ENCODE measurements at regions not wholly inside any gene's neighbourhood (a gene's known extent, or its start where the extent isn't known, plus 50 kb on each side); places are given as distances from the start of the nearest gene placed in this dataset.

- H4K20me1 ChIP-seq (replicated peaks; ENCODE audit: insufficient read depth) = no peaks in the 10 kb centered on the region
- ATAC-seq = no peak
- H3K4me3 Mint-ChIP-seq = no peak overlapping the region
Observed at GRCh38 chr9:108039012-108039411, 549.4 kb upstream of the KLF4 start.

More at GRCh38 chr9:108039012-108039411, 549.4 kb upstream of the KLF4 start:
- H3K4me2 ChIP-seq = no peak overlapping the region
- H2AFZ ChIP-seq = no peak overlapping the region
- H3K79me2 ChIP-seq (replicated peaks; ENCODE audit: insufficient read depth) = no peaks in the 10 kb centered on the region
- no peak for TF ChIP-seq POLR2AphosphoS5 (IDR thresholded peaks at IDR 0.05; ENCODE audit: low read depth)
- TF ChIP-seq REST (IDR thresholded peaks at IDR 0.05; ENCODE audit: unreplicated experiment) = no peak
- no peak for TF ChIP-seq NANOG (IDR thresholded peaks at IDR 0.05; ENCODE audit: borderline replicate concordance)
- no peak for TF ChIP-seq ZNF114 (CRISPR knock-in tag; IDR thresholded peaks at IDR 0.05)
- no peak for TF ChIP-seq JUNB (IDR thresholded peaks at IDR 0.05; ENCODE audit: unreplicated experiment)
- no peak for TF ChIP-seq EZH2phosphoT487 (IDR thresholded peaks at IDR 0.05; ENCODE audit: unreplicated experiment)
- no peak for TF ChIP-seq CREB1 (CRISPR knock-in tag; IDR thresholded peaks at IDR 0.05; ENCODE audit: low read depth)
- no peak for TF ChIP-seq EZH2 (IDR thresholded peaks at IDR 0.05; ENCODE audit: low read depth, unreplicated experiment)
- no peak for TF ChIP-seq ZNF462 (CRISPR knock-in tag; IDR thresholded peaks at IDR 0.05)
- TF ChIP-seq ETS1 (IDR thresholded peaks at IDR 0.05) = no peak
- no peak for TF ChIP-seq STAT1 (IDR thresholded peaks at IDR 0.05; ENCODE audit: unreplicated experiment)
- TF ChIP-seq ZNF331 (CRISPR knock-in tag; IDR thresholded peaks at IDR 0.05; ENCODE audit: low read depth) = no peak
- no peak for TF ChIP-seq CTCF (conservative IDR thresholded peaks at IDR 0.05; ENCODE audit: low read depth in 2 of 2)
- no peaks in the 10 kb centered on the region for H3K4me1 ChIP-seq (ENCODE audit: insufficient read depth)
- DNase-seq (ENCODE audit: low spot score) = no peak
- H3K27me3 Mint-ChIP-seq (ENCODE audit: insufficient read depth, low read depth, poor library complexity) = peaks cover 4% of the 10 kb centered on the region
- H3K36me3 ChIP-seq (ENCODE audit: insufficient read depth) = no peaks in the 10 kb centered on the region
- no peaks in the 10 kb centered on the region for H3K27me3 ChIP-seq (ENCODE audit: insufficient read depth)
- H3K9me2 ChIP-seq (ENCODE audit: insufficient read depth) = peaks cover 8% of the 10 kb centered on the region
- H3K9me3 Mint-ChIP-seq = peaks cover 21% of the 10 kb centered on the region
- no peak overlapping the region for H3K27ac ChIP-seq (ENCODE audit: low read depth)
- H3K27ac Mint-ChIP-seq = no peak overlapping the region
- no peak overlapping the region for H3K4me3 ChIP-seq
- H3K4me1 Mint-ChIP-seq = no peaks in the 10 kb centered on the region
- no peaks in the 10 kb centered on the region for H3F3A ChIP-seq (replicated peaks; ENCODE audit: low read depth)
- peaks cover 5% of the 10 kb centered on the region for H3K36me3 Mint-ChIP-seq (ENCODE audit: low read depth)

Data from GM23338 (cell line).